ENCODE measurements at regions not wholly inside any gene's neighbourhood (a gene's known extent, or its start where the extent isn't known, plus 50 kb on each side); places are given as distances from the start of the nearest gene placed in this dataset.

GRCh38 chr5:35417040-35417439 is 186.8 kb upstream of the PRLR start:
- no peaks in the 10 kb centered on the region for H4K20me1 ChIP-seq (ENCODE audit: insufficient read depth, low read length)
- no peaks in the 10 kb centered on the region for H3K4me1 ChIP-seq (ENCODE audit: control insufficient read depth, insufficient read depth, low read length)
- no CpG with 5 or more reads among the region's 4 CpGs for WGBS, 2 experiments (ENCODE audit: extremely low coverage in 2 of 2, insufficient read length in 1 of 2)
- no peak overlapping the region for H4K8ac ChIP-seq (ENCODE audit: low read depth in 2 of 2, low read length in 2 of 2)
- H3K36me3 ChIP-seq (ENCODE audit: control insufficient read depth, insufficient read depth, low read length) = no peaks in the 10 kb centered on the region
- ChIA-PET CTCF (no interaction called here), POLR2A (ENCODE audit: unreplicated experiment) (no interaction called here)
- in situ Hi-C loops (cut with MboI; ENCODE audit: low sequenced_read_pairs) = no loop called here
- BruUV-seq (replicated peaks) = no TSS peak
- dilution Hi-C loops (cut with HindIII; ENCODE audit: low sequenced_read_pairs, unreplicated experiment) = no loop called here
- no peak overlapping the region for H3K4me3 ChIP-seq (ENCODE audit: insufficient read depth, low read depth, low read length)
- DNase-seq (no peak), ATAC-seq (ENCODE audit: low read depth) (no peak)
- no peaks in the 10 kb centered on the region for H3K9me1 ChIP-seq (ENCODE audit: insufficient read depth, low read length)
- H3K4ac ChIP-seq (ENCODE audit: low read depth, low read length) = no peak overlapping the region
- no peak overlapping the region for H4K5ac ChIP-seq (ENCODE audit: low read depth, low read length)
- TF ChIP-seq POLR2A (IDR thresholded peaks at IDR 0.05; ENCODE audit: low read depth, low read length) (no peak), CTCF (conservative IDR thresholded peaks at IDR 0.05; ENCODE audit: low read depth, low read length) (no peak), SMC3 (IDR thresholded peaks at IDR 0.05; ENCODE audit: low read depth, low read length) (no peak), USF2 (IDR thresholded peaks at IDR 0.05; ENCODE audit: low read depth, low read length) (no peak), NFE2L2 (IDR thresholded peaks at IDR 0.05; ENCODE audit: low read depth, low read length) (no peak), RFX5 (IDR thresholded peaks at IDR 0.05; ENCODE audit: low read depth, low read length) (no peak), FOS (IDR thresholded peaks at IDR 0.05; ENCODE audit: low read depth, low read length) (no peak), MAFK (IDR thresholded peaks at IDR 0.05; ENCODE audit: low read depth, low read length) (no peak), RCOR1 (IDR thresholded peaks at IDR 0.05; ENCODE audit: insufficient replicate concordance, low read length) (no peak), BHLHE40 (IDR thresholded peaks at IDR 0.05; ENCODE audit: low read depth, low read length) (no peak), RAD21 (IDR thresholded peaks at IDR 0.05; ENCODE audit: low read length) (no peak), MXI1 (IDR thresholded peaks at IDR 0.05; ENCODE audit: borderline replicate concordance, low read depth, low read length) (no peak), MAZ (IDR thresholded peaks at IDR 0.05; ENCODE audit: borderline replicate concordance, low read depth, low read length) (no peak), CEBPB (IDR thresholded peaks at IDR 0.05; ENCODE audit: low read depth, low read length) (no peak), CHD1 (IDR thresholded peaks at IDR 0.05; ENCODE audit: low read depth, low read length) (no peak)
- TF ChIP-seq, protein P1, sequence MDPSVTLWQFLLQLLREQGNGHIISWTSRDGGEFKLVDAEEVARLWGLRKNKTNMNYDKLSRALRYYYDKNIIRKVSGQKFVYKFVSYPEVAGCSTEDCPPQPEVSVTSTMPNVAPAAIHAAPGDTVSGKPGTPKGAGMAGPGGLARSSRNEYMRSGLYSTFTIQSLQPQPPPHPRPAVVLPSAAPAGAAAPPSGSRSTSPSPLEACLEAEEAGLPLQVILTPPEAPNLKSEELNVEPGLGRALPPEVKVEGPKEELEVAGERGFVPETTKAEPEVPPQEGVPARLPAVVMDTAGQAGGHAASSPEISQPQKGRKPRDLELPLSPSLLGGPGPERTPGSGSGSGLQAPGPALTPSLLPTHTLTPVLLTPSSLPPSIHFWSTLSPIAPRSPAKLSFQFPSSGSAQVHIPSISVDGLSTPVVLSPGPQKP (IDR thresholded peaks at IDR 0.05; ENCODE audit: borderline replicate concordance, low read depth, low read length) = no peak
- H2AFZ ChIP-seq (replicated peaks; ENCODE audit: low read length, poor library complexity) = no peak overlapping the region
- H3K23ac ChIP-seq (ENCODE audit: low read depth, low read length) = no peak overlapping the region
- H2BK20ac ChIP-seq (ENCODE audit: low read depth, low read length) = no peak overlapping the region
- no peaks in the 10 kb centered on the region for H3K27me3 ChIP-seq (ENCODE audit: control insufficient read depth, insufficient read depth, low read length)
- H3K14ac ChIP-seq (replicated peaks; ENCODE audit: low read depth, low read length) = no peak overlapping the region
- H2BK5ac ChIP-seq (ENCODE audit: low read depth, low read length, poor library complexity, severe bottlenecking) = no peak overlapping the region
- H3K9ac ChIP-seq (ENCODE audit: low read depth, low read length) = no peak overlapping the region
- no peaks in the 10 kb centered on the region for H3K79me1 ChIP-seq (ENCODE audit: low read depth in 1 of 2, low read length in 2 of 2)
- no peak overlapping the region for H2AK5ac ChIP-seq (ENCODE audit: low read depth, low read length)
- intact Hi-C loops (cut with micrococcal nuclease) = no loop called here
- H3K56ac ChIP-seq (ENCODE audit: extremely low read depth, insufficient read depth, low read length) = no peak overlapping the region
- no peak overlapping the region for H2AK9ac ChIP-seq (replicated peaks; ENCODE audit: low read depth, low read length, poor library complexity)
- H2BK120ac ChIP-seq (ENCODE audit: low read depth, low read length) = no peak overlapping the region
- H3K4me2 ChIP-seq (ENCODE audit: low read depth, low read length) = no peak overlapping the region
- H3K27ac ChIP-seq (ENCODE audit: insufficient read depth, low read length) = no peak overlapping the region
- H3K18ac ChIP-seq (ENCODE audit: low read depth, low read length) = no peak overlapping the region
- H3K9me3 ChIP-seq (ENCODE audit: control insufficient read depth, insufficient read depth, low read length) = no peaks in the 10 kb centered on the region
- H4K91ac ChIP-seq (ENCODE audit: insufficient read depth, low read depth, low read length) = no peak overlapping the region
- H2BK15ac ChIP-seq (ENCODE audit: low read depth, low read length) = no peak overlapping the region

Data from IMR-90 (cell line).